Stimulated activated CD4-positive, alpha-beta T cell treated with anti-CD3 and anti-CD28 coated beads, Interleukin-2, amount 100 ng/mL, for 4 hours (primary cell): ENCODE measurements at regions not wholly inside any gene's neighbourhood (a gene's known extent, or its start where the extent isn't known, plus 50 kb on each side); places are given as distances from the start of the nearest gene placed in this dataset.

Experiments
- DNase-seq: peaks from one replicate; pipeline ENCODE4 v3.0.0-alpha.2; 2020; ENCODE audit warnings: low read depth

DNA sequence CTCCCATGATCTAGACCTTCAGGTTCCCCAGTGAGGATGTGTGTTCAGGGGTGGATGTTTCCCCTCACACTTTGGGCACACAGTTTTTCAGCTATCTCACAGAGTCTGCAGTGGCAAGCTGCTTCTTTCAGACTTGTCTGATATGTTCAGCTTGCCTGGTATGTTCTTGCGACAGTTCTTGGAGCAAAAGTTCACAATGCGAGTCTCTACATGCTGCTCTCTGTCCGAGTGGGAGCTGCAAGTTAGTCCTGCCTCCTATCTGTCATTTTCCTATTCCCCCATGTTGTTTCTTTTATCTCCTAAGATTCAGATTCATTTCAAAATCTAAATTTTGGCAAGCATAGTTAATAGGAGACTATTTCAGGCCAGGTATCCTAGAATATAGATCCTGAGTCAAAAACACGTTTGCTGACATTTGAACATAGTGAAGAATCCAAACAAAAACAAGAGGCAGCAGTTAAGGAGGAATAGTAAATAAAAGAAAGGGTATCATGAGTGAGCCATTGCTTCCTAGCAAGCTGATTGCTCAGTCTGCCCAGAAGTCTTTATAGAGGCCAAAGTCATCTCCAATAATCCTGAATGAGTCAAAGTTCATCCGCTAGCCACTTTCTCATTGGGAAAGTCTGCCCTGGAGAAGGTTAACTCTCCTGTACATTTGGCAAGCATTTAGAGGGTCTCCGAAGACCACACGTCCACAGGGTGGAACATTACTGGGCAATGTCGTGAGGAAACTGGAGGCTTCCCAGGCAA lies 140.2 kb upstream of the MOCS1 start:
- no peak for DNase-seq

DNA sequence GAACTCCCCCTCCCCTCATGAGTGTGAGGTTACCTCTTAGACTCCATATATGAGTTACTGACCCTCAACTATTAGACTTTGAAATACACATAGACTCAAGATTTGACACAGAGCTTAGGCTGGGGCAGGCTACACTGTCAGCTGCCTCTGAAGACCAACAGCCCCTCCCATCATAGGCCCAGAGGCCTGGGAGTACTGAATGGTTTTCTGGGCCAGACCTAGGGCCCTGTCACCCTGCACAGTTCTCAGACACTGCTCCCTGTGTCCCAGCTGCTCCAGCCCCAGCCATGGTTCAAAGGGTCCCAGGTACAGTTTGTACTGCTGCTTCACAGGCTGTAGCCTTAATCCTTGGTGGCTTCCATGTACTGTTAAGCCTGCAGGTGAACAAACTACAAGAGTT lies 132.1 kb upstream of the MOCS1 start:
- DNase-seq: no peak

DNA sequence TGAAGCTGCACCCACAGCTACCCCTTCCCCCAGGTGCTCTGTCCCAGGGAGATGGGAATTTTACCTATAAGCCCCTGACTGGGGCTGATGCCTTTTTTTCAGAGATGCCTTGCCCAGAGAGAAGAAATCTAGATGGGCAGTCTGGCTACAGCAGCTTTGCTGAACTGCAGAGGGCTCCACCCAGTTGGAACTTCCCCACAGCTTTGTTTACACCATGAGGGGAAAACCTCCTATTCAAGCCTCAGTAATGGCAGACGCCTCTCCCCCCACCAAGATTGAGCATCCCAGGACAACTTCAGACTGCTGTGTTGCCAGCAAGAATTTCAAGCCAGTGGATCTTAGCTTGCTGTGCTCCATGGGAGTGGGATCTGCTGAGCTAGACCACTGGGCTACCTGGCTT lies 122.6 kb upstream of the MOCS1 start:
- no peak for DNase-seq

DNA sequence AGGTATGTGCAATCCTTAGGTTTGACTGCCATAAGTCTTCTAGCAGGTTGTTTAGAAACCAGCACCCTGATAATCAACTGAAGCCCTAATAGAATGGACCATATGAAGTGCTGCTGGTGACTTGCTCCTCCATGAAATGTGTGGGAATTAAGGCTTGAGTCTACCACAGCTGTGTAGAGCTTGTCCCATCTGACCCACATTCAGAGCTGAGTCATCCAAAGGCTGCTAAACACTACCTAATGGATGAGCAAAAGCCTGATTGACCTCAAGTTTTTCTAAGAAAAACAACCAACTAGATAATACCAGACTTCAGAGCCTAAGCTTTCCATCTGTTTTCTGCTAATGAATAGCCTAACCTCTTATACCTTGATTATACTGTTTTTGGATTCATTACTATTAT lies 120.3 kb upstream of the MOCS1 start:
- no peak for DNase-seq

DNA sequence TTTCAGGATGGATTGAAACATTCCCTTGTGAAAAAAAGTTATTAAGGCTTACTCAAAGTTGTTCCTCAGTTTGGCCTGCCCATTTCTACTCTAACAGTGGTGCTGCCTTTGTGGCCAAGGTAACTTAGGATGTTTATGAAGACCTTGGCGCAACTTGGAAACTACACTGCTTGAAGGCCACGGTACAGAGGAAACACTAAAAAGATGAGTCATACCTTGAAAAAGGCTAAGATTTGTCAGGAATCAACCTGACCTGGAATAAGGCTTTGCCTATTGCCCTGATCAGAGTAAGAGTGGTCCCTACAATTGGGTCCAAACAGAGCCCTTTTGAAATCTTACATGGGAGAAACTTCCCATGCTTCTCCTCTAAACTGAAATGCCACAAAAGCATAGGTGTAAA lies 119.9 kb upstream of the MOCS1 start:
- DNase-seq: no peak

DNA sequence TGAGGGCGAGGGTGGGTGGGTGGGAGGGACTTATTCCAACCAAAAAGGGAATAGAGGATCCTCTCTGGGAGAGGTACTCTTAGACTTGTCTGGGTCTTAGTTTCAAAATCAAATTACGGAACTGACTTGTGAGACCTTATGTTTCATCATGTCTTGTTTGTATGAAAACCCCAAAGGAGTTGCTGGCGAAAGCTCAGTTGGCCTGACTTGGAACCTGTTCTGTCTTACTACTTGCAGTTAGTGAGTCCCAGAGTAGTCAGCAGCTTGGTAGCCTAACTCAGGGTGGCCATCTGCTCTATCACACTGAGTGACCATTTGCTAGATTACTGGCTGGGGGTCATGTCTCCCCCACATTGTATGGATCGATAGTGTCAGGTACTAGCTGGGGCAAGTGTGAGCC lies 114.9 kb upstream of the MOCS1 start:
- DNase-seq: no peak

DNA sequence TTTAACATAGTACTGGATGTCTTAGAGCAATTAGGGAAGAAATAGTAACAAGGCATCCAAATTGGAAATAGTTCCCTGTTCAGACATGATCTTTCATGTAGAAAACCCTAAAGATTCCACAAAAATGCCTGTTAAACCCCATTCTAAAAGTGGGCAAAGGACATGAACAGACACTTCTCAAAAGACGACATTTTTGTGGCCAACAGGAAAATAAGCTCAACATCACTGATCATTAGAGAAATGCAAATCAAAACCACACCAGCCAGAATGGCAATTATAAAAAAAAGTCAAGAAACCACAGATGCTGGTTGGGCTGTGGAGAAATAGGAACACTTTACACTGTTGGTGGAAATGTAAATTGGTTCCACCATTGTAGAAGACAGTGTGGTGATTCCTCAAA lies 109.9 kb upstream of the MOCS1 start:
- no peak for DNase-seq

DNA sequence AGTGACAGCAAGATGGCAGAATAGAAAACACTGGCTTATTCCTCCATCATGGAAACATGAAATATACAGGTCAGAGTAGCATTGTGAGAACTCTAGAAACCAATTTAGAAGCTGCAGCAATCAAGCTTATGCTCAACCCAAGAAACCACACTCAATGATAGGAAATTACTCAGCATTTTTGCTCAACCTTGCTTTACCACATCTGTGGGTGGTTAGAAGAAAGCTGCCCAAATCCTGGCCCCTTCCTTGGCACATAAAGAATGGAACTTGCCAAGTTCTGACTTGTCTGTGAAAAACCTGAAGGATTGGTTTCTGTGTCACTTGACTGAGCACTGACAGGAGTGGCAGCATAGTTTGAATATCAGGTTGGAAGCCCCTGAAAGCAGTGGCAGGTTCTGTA lies 108.0 kb upstream of the MOCS1 start:
- DNase-seq: no peak

DNA sequence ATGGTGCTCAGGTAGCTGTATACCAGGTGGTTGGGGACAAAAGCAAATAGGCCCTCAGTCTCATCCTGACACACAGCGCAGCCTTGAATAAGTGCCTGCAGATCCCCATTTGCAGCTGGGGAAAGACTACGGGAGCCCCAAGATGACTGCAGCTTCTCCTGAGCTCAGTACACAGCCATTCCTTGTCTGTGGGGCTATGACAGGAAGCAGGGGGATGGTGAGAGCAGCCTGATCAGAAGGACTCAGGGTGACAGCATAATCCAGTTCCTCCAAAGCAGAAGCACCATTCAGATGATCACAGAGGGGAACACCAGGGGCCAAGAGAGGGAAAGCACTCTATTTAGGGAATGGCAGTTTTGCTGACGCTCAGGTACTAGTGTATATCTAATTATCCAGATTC lies 104.8 kb upstream of the MOCS1 start:
- DNase-seq: no peak

DNA sequence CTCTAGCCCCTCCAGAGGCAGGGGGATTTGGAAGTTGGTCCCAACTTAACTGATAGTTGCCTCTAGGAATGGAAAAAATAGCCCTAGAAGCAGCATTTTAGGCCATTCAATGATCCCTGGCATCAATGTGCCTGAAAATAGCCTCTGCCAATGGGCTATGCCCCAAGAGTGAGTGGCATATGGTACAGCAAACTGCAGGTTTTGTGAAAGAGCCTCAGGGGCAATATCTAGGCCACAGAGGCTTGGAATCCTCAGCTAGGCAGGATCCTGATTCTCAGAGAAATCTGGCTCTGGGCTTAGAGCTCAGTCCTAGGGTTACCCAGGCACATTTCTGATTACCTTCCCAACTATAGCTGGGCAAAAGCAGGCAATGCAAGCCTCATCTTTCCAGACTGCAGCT lies 104.4 kb upstream of the MOCS1 start:
- no peak for DNase-seq

DNA sequence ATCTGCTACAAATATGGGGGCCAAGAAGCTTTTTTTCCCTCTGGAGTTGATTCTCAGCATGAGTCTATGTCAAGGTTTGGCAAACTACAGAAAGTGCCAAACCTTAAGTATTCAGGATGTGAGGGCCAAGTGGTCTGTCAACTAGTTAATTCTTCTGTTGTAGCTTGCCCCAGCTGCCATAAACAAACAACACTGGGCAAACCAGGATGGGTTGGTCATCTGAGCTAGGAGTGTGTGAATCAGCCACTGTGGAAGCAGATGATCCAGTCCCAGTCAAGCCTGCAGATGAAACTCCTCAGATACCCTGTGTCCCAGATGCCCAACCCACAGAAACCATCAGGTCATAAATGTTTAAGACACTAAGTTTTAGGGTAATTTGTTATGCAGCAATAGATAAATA lies 103.0 kb upstream of the MOCS1 start:
- no peak for DNase-seq

DNA sequence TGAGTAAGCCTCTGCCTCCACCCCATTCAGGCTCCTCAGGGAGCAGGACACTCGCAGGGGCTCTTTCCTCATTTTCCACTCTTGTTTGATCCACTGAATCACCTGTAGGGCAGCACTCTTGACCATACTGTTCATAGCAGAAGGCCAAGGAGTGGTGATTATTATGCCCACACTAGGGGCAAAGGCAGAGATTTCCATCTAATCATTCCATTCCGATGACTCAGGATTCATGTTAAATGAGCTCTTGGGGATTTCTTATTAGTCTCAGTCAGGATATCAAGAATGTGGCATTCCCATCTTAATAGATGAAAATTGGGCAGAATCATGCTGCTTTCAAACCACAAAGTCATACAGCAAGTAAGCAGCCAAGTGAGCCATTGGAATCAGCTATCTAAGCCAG lies 101.9 kb upstream of the MOCS1 start:
- no peak for DNase-seq

DNA sequence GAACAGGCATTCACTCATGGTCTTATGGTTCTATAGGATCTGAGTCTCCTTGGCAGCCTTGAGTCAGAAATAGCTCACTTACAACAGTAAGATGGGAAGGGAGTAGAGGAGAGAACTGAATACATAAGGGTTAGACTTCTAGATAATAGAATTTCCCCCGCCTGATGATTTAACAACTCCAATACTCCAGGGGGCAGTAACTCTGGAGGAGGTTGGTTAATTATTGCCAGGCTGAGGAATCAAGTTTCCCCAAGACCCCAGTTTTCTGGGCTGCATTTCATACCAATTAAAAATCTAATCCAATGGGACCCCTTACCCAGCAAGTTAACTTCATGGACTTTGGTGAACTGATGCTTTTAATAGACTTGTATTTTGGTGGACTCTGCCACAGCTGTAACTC lies 94.2 kb upstream of the MOCS1 start:
- no peak for DNase-seq

DNA sequence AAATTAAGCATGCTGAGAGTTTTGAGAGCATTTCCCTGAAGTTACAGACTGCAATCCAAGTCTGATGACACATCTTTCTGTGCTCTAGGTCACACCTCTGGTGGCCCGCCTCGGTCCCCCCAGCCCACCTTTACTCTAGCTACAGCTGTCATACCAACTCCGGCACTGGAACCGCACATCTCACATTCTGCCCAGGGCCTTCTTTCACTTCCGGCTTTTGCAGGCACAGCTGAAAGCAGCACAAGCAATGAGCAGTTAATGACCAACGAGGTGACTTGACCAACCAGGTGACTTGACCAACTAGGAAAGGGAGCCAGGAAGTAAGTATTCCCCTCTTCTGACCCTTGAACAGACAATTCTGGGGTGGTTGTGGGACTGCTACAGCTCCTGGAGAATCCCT lies 88.6 kb upstream of the MOCS1 start:
- DNase-seq: no peak

DNA sequence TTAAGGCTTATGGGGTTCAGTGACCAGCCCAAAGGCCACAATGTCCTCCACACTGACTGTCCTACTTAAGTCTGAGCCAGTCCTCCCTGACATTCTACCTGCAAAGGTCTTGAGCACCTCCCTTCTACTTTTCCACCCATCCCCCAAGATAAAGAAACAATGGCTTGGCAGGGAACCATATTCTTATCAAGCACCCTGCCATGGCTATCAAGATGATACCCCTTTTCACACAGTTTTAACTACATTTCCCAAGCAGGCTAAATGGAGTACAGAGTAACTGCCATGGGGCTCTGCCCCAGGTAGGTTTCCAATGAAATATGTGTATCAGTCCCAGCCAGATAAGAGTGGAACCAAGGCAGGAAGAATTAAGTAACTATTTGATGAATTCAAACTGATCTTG lies 85.9 kb upstream of the MOCS1 start:
- no peak for DNase-seq

DNA sequence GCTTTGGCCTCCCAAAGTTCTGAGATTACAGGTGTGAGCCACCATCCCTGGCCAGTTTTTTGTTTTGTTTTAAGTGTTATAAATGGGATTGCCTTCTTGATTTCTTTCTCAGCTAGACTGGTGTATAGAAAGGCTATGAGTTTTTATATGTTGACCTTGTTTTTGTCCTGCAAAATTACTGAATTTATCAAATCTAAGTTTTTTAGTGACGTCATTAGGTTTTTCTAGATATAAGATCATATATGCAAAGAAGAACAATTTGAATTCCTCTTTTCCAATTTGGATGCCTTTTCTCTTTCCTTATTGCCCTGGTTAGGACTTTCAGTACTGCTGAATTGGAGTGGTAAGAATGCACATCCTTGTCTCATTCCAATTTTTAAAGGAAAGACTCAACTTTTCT lies 81.3 kb upstream of the MOCS1 start:
- no peak for DNase-seq

DNA sequence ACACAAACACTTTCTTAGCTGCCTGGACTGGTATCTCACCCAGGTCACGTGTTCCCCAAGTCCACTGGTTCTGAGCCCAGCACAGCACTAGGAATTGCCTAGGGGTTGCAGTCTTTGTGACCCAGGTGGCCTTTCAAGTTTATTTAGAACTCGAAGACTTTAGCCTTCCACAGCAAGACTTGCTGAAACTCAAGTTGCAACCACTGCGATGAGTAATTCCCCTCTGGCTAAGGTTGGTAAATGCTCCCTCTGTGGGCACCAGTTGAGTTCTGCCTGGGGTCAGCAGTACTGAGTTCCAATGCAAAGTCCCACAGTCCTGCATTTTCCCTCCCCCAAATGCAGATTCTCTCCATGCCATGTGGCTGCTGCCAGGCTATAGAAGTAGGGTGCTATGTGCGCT lies 77.6 kb upstream of the MOCS1 start:
- no peak for DNase-seq

DNA sequence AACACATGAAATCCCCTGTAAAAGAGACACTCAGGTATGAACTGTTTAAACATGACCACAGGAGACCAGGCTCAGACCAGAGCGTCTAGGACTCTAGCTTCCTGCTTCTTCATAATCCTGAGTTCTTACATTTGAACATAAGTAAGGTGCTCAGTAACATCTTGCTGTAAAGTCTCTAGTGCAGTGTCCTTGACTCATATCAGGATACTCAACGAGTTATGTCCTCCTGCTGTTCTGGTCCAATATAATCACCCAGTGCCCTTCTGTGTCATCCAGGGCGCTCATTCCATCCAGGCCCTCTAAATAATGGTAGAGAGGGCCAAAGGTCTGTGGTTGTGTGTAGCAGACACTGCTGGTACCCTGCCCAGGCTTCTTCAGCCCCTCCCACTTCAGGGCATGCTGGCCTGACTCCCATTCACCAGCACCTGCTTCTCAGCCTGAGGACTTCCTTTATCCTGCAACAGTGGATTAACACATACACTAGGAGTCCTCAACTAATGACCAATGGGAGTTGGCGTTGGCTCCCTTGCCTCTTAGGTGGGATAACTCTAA lies 66.8 kb upstream of the MOCS1 start:
- DNase-seq: no peak

DNA sequence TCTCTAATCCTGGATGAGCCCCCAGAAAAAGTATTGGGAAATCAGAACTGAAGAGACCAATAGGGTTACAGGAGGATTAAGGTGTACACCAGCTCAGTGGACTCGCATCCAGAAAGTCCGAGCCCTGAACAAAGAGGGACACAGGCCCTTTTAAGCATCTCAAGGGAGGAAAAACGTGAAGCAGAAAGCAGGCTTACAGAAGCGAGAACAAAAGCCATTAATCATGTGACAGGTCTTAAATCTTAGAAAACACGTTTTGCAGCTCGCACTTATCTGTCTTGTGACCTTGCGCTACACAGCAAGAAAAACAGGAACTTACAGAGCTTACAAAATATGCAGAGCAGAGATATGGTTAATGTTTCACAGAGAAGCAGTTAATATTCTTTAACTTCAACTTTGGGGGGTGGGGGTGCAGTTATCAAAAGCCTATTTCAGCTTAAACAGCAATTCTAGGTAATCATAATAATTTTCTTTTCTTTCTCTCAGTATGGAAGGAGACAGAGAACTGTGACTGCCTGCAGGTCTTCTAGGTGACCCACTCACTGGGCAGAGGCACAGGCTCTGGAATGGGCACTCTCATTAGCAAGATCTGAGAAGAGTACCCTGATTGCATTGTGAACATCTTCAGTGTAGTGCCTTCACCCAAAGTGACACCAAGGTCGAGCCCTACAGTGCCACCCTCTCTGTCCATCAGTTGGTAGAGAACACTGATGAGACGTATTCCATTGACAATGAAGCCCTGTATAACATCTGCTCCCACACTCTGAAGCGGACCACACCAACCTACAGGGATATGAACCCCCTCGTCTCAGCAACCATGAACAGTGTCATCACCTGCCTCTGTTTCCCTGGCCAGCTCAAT lies 65.0 kb upstream of the MOCS1 start:
- no peak for DNase-seq

DNA sequence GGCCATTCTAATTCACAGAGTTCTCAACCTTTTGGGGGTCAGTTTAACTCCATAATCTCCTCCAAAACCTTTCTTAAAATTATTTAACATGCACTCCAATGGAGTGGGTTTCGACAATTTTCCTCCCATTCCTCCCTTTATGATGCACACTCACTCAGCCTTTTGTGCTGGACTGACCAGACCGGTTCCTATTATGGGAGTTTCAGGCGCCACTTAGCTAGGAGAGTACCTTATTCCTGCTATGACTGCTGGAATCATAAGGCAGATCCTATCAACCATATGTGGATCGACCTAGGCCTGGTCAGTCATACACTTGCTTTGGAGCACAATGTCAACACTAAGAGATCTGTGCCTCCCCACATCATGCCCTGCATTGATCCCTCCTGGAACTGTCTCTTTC lies 63.9 kb upstream of the MOCS1 start:
- no peak for DNase-seq

DNA sequence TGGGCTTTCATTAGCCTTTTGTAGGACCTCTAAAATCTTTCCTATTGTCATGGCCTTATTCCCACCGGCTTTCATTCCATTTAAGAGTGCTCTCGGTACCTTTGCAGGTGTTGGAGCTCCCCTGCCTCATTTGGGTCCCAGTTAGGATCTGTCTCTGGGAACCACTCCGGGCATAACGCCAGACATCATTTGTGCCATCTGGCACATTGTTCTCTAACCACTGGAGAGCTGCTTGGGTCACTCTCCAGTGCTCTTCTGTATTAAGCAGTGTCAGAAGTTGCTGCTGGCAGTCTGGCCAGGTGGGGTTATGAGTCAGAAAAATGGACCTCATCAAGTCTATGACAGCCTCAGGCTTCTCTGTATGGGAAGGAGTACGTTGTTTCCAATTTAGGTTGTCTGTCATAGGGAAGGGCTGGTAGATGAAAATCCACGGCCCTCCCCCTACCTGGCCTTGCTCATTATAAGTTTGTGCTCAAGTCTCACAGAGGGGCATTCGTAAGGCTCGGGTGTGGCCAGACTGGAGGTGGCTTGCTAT lies 62.9 kb upstream of the MOCS1 start:
- no peak for DNase-seq

DNA sequence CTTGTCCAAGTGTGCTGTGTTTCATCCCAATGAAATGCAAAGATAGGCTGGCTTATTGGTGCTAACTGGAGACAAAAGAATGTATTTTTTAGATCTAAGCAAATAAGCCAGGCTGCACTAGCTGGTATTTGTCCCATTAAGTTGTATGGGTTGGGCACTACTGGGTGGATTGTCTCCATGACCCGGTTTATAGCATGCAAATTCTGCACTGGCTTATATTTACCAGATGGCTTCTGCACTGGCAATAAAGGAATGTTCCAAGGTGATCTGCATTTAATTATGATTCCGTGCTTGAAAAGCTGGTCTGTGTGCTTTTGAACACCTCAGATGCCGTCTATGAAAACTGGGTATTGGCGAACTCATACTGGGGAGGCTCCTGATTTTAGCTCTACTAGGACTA lies 61.4 kb upstream of the MOCS1 start:
- DNase-seq: no peak
